Stimulated activated CD8-positive, alpha-beta memory T cell treated with anti-CD3 and anti-CD28 coated beads, Interleukin-12 subunit alpha, Interleukin-12 subunit beta, amount 100 ng/mL, for 1 hour (primary cell): ENCODE measurements at regions not wholly inside any gene's neighbourhood (a gene's known extent, or its start where the extent isn't known, plus 50 kb on each side); places are given as distances from the start of the nearest gene placed in this dataset.
"Not testable (repeated sequence)": the region's sequence is repeated elsewhere in the genome, so short reads cannot be mapped to it uniquely, and the experiment has no call there.

ENCODE experiments used
- DNase-seq: peaks from one replicate; pipeline ENCODE4 v3.0.0-alpha.2; 2020; ENCODE audit warnings: low read depth

DNA sequence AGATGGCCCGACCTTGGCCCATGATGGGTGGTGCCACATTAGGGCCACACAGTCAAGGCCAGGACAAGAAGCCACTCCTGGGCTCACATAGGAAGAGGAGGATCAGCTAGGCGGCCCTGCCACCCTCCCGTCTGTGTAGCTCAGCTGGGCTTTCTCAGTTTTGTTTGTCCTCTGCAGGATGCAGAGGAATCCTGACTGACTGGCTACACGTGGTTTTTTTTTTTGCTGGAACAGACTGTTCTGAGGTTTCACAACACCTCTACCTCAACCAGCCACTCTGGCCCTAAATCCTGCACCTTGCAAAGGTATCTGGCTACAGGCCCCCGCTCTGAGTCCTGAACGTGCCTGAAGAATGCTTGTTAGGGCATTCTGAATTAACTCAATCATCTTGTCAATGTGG, 88.3 kb upstream of the MSX2 start:
- DNase-seq = no peak

DNA sequence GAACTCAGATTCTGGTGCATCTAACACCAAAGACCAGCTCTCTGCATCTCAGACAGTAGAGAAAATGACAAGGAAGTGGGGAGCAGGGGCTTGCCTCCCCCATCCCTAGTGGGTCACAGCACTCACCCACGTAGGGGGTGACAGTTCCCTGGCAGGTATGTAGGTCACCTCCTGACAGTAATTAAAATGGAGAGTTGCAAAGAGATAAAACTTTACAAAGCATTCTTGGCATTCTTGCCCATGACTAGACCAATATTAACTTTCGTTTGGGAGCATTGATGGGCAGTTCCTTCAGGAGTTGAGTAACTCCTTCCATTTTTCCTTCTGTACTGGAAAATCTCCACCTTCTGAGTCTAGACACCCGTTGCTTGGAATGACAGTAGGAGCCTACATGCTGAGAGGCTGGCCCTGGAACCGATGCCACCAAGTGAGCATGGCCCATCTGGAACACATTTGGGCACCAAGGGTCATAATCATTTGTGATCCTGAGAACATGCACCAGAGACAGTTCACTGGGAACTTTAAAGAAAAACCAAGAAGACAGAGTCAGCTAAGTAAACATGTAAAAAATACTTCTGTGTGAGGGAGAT, 81.5 kb upstream of the MSX2 start:
- no peak for DNase-seq

DNA sequence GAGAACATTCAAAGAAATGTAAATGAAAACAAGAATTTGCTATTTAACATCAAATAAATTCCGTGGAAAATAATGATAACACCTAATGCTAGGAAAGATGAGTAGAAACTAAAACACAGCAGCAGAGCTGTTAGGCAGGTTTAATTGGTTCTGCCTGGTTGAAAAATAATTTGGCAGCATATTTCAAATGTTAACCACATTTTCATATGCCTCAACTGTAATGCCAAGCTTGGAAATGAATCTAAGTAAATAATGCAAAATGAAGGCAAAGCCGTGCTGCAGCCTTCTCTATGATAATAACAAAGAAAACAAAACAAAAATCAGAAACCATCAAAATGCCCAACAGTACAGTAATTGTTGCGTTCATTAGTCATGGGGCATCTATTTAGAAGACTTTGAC, 79.9 kb upstream of the MSX2 start:
- DNase-seq = no peak

DNA sequence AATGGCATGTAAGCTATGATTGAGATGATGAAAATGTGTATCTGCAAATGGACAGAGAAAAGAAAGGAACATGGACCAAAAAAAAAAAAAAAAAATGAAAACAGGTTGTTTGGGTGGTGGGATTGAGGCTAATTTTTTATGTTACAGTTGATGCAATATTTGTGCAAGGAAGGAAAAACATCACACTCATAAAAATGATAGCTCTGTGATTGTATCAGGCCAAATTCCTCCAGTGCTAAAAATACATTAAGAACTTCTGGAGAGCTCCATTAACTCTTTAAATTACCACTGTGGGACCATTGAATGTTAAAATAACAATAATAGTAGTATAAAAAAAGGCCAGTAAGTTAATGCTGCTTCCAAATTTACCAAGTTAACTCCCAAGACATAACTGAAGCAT, 79.5 kb upstream of the MSX2 start:
- DNase-seq = no peak

DNA sequence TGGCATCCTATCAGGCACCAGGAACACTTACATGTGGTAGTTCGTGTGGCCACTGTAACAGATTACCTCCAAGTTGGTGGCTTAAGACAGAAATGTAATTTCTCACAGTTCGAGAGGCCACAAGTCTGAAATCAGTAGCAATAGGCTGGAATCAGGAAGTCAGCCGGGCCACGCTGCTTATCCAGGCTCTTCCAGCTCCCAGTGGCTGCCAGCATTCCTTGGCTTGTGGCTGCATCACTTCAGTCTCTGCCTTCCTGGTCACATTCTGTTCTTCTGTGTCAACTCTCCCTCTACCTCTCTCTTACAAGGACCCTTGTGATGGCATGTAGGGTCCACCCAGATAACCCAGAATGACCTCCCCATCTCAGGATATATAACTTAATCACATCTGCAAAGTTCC, 78.7 kb upstream of the MSX2 start:
- DNase-seq = no peak

DNA sequence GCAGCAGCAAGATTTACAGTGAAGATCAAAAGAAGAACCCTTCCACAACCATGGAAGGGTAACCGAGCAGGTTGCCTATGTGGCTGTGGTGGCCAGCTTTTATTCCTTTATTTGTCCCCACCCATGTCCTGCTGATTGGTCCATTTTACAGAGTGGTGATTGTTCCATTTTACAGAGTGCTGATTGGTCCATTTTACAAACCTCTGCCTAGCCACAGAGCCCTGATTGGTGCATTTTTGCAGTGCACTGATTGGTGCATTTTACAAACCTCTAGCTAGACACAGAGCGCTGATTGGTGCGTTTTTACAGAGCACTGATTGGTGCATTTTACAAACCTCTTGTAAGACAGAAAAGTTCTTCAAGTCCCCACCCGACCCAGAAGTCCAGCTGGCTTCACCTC, 75.8 kb upstream of the MSX2 start:
- DNase-seq = not testable (repeated sequence)

DNA sequence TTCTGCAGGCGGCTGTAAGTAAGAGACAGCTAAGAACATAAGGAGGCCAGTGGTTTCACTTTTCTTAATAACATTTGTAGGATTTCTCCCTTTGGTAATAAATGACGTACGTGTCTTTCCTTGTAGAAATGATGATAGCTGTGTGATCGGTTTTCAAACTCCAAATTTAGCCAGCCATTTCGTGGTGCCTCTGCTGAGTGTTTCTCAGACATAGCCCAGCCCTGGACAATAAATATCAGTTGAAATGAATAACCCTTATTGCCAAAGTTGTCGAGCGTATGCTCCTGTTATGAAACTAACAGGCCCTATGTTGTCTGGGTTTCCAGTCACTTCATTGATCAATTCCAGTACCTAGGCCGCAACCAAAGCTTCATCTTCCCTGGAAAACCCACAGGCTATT, 75.0 kb upstream of the MSX2 start:
- DNase-seq = no peak

DNA sequence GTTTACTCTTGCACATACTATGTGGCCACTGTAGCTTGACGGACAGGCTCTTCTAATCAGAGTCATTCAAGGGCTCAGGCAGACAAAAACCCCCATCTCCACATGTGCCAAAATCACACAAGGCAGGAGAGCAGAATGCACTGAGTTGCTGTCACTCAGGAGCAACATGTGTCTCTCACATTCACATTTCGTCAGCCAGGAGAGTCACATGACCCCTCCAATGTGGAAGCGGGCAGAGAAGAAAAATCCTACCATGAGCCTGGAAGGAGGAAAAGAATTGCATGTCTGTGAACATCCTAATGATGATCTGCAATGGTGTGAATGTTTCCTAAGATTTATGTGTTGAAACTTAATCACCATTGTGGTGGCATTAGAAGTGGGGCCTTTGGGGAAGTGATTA, 69.9 kb upstream of the MSX2 start:
- no peak for DNase-seq

DNA sequence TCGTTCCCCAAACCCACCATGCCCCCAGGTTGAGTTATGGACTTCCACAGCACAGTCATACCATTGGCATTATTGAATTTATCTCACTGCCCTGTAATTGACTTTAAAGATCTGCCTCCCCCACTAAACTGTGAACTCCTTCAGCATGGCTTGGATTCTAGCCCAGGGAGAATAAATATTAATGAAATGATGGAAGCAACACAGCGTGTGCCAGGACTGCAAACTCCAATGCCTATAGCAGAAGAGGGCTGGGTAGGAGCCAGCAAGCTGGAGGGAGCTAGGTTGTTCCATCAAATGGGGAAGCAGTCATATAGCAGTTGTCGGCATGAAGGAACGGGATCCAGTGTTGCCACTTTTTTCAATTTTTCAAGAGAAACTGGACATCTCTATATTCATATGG, 69.0 kb upstream of the MSX2 start:
- DNase-seq = no peak

DNA sequence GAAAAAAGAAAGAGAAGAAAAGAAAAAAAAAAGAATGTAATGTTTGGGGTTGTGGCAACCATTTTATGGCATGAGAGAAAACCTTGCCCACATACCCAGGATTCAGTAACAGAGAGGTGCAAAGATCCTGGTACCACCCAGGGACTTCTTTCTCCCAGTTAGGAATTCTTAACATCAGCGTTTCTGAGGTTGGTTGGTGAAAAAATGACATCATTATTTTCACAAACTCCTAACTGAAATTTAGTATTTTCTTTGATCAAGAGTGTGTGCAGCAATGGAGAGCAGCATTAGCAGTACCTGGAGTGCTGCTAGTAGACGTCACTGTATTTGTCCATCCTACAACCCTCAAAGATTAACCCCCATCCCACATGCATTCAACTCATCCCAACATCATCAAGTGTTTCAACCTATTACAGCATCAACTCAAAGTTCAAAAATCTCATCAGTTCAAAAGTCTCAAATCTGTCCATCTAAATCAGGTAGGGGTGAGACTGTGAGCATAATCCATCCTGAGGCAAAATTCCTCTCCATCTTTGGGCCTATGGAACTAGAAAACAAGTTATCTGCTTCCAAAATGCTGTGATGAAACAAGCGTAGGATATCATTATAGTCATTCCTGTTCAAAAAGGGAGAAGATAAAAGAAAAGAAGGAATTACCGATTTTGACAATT, 60.1 kb upstream of the MSX2 start:
- no peak for DNase-seq

DNA sequence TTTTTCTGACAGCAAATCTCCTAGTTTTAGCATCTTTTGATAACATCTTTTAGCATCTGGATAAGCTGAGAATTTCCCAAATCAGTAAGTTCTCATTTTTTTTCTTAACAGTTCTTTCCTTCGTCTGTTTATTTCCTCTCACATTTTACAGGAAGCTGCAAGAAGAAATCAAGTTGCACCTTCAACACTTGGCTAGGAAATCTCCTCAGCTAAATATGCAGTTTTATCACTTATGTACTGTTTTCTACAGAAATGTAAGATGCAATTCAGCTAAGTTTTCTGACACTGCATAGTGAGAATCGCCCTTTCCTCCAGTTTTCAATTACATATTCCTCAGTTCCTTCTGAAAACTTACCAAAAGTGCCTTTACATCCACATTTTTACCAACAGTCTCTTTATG, 59.0 kb upstream of the MSX2 start:
- no peak for DNase-seq

DNA sequence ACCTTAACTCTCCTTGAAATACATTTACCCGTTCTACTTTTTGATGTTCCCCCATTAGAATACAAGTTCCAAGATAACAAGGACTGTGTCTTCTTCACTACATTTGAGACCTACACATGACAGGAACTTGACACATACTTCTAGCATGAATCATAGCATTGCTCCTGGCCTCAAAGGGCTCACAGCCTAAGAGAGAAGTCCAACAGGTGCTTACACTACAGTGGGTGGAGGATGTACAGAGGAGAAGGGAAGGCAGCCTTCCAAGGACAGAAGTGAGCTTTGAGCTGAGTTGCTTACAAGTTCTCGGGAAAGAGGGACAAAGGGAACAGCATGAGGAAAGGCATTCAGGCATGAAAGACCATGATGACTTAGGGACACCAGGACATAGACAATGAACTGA, 56.9 kb upstream of the MSX2 start:
- no peak for DNase-seq

DNA sequence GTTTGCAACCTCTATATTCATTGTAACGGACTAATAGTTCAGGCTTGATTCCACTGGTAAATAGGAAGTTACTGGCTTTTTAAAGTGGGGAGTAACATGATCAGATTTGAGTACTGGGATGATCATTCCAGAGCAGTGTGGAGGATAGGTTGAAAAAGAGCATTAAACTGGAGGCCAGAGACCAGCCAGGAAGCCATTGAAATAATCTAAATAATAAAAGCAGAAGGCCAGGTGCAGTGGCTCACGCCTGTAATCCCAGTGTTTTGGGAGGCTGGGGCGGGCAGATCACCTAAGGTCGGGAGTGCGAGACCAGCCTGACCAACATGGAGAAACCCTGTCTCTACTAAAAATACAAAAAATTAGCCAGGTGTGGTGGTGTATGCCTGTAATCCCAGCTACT, 56.0 kb upstream of the MSX2 start:
- no peak for DNase-seq
